ENCODE measurements at regions not wholly inside any gene's neighbourhood (a gene's known extent, or its start where the extent isn't known, plus 50 kb on each side); places are given as distances from the start of the nearest gene placed in this dataset.
"Not testable (repeated sequence)": the region's sequence is repeated elsewhere in the genome, so short reads cannot be mapped to it uniquely, and the experiment has no call there.

DNA sequence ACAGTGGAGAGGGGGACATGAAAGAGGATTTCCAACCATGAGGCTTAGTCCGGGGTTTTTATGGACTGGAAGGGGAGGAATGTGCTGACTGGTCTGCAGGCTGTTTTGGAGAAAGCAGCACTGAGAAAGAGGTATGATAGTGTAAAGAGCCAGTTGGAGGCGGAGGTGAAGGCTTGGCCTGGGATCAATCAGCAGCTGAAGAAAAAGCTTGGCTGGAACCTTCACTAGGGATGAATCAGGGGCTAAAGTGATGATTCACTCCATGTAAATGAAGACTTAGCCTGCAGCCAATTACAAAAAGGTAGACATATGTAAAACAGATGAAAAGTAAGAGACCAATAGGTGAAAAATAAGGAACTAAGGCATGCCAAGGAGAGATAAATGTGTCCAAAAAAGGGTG is 1382.6 kb downstream of the GATA3 start:
- DNase-seq (ENCODE audit: low read depth), result no peak
- no peak overlapping the region for H3K4me3 ChIP-seq (ENCODE audit: low read depth, low read length)
- TF ChIP-seq, protein P1, sequence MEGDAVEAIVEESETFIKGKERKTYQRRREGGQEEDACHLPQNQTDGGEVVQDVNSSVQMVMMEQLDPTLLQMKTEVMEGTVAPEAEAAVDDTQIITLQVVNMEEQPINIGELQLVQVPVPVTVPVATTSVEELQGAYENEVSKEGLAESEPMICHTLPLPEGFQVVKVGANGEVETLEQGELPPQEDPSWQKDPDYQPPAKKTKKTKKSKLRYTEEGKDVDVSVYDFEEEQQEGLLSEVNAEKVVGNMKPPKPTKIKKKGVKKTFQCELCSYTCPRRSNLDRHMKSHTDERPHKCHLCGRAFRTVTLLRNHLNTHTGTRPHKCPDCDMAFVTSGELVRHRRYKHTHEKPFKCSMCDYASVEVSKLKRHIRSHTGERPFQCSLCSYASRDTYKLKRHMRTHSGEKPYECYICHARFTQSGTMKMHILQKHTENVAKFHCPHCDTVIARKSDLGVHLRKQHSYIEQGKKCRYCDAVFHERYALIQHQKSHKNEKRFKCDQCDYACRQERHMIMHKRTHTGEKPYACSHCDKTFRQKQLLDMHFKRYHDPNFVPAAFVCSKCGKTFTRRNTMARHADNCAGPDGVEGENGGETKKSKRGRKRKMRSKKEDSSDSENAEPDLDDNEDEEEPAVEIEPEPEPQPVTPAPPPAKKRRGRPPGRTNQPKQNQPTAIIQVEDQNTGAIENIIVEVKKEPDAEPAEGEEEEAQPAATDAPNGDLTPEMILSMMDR (conservative IDR thresholded peaks at IDR 0.05; ENCODE audit: low read depth, low read length), result no peak

DNA sequence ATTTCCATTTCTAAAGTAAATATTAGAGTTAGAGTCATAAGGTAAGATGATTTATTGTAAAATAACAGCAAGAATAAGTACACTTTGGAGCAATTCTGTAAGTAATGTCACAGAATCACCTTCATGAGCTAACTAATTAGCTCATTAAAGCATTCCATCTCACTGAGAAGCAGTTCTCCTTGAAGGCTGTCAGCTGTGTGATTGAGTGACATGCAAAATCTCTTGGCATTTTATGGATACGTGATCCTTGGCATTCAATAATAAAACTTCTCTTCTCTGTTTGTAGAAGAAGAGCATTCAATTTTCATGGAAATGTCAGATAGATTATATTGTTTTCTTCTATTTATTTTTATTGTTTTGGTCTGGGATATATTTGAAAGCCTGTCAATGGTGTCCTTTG is 1389.3 kb downstream of the GATA3 start:
- H3K4me3 ChIP-seq (ENCODE audit: low read depth, low read length), result no peak overlapping the region
- TF ChIP-seq, protein P1 (conservative IDR thresholded peaks at IDR 0.05; ENCODE audit: low read depth, low read length), result no peak
- DNase-seq (ENCODE audit: low read depth), result no peak

DNA sequence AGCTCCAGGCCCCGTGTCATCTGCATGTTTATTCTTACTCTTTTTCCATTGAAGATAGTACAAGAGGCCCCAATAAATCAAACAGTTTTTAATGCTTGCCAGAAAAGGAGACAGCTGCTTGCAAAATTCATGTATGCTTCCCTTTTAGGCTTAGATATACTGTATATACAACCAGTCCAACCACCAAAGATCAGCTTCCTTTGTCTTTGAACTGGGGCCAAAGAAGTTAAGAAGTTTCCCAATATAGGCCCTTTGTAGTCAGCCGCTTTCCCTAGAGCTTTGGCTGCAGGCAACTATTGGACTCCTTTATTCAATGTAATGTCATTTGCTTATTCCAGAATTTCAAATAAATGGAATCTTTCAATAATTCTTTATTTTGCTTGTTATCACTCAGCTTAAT is 1395.0 kb downstream of the GATA3 start:
- no peak for DNase-seq (ENCODE audit: low read depth)
- no peak overlapping the region for H3K4me3 ChIP-seq (ENCODE audit: low read depth, low read length)

DNA sequence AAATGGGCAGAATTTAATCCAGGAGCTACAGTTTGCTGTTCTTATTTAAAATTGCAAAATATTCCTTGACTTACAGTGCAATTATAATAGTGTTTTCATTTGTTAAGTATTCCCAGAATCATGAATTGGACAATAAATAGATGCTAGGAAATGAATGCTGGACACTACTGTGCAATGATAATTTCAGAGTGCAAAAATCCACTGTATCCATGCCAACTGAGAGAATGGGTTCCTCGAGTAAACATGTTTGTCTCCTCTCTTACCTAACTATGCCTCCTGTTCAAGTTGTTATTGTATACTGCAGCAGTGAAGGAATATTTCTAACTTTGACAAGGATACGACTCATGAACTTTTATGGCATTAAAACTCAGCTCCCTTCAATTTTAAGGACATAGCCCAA is 1396.3 kb downstream of the GATA3 start:
- no peak for DNase-seq (ENCODE audit: low read depth)
- TF ChIP-seq, protein P1 (conservative IDR thresholded peaks at IDR 0.05; ENCODE audit: low read depth, low read length), result no peak
- no peak overlapping the region for H3K4me3 ChIP-seq (ENCODE audit: low read depth, low read length)

More for the DNA sequence above, 1395.0 kb downstream of the GATA3 start:
- TF ChIP-seq, protein P1 (conservative IDR thresholded peaks at IDR 0.05; ENCODE audit: low read depth, low read length), result no peak

DNA sequence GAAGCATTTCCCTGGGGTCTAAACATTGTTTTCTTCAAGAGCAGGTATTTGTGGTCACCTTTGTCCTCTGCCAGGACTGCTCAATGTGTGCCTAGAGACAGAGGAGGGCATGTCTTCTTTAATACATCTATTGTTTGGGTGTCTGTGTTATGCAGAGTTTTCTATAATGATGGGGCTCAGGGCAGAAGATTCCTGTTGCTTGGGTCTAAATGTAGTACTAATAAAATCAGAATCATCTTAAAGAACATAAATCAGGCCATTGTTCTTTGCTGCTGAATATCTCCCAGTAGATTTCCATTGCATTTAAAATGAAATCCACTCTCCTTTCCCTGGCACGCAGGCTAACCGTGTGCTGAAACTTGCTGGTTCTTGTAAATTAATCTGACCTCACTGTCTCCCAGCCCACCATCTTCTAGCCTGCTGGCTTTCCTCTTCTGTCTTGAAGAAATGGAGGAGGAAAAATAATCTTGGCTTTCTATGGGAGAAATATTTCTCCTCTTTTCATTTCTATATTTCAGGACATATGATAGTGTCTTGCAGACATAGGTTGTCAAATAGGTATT is 1396.8 kb downstream of the GATA3 start:
- TF ChIP-seq, protein P1 (conservative IDR thresholded peaks at IDR 0.05; ENCODE audit: low read depth, low read length), result no peak
- no peak overlapping the region for H3K4me3 ChIP-seq (ENCODE audit: low read depth, low read length)
- DNase-seq (ENCODE audit: low read depth), result no peak

DNA sequence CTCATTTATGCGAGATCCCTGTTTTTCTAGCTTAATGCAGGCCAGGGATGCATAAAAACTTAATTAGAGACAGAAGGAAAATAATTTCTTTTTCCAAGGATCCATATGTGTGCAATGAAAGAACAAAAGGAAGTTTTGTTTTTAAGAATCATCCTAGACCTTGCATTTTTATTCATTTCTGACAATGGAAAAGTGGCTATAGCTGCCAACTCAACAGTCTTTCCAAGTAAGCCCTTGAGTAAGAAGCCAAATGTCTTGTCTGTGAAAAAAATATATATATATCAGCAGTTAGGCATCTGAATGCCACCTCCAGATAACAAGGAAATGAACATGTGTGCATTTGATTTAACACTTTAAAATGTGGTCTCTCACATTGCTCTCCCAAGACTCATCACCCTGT is 1397.6 kb downstream of the GATA3 start:
- no peak for DNase-seq (ENCODE audit: low read depth)
- no peak overlapping the region for H3K4me3 ChIP-seq (ENCODE audit: low read depth, low read length)
- TF ChIP-seq, protein P1 (conservative IDR thresholded peaks at IDR 0.05; ENCODE audit: low read depth, low read length), result no peak

DNA sequence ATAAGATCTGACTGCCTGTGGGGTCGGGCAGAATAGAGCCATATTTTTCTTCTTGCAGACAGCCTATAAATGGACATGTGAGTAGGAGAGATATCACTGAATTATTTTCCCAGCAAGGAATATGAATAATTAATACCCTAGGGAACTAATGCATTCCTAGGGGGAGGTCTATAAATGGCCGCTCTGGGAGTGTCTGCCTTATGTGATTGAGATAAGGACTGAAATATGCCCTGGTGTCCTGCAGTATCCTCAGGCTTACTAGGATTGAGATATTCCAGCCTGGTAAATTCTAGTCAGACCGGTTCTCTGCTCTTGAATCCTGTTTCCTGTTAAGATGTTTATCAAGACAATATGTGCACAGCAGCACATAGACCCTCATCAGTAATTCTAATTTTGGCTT is 1399.4 kb downstream of the GATA3 start:
- not testable (repeated sequence) for DNase-seq (ENCODE audit: low read depth); H3K4me3 ChIP-seq (ENCODE audit: low read depth, low read length)

Measured in choroid plexus epithelial cell (primary cell).